ENCODE measurements at regions not wholly inside any gene's neighbourhood (a gene's known extent, or its start where the extent isn't known, plus 50 kb on each side); places are given as distances from the start of the nearest gene placed in this dataset.

- no peak for ATAC-seq
- TF ChIP-seq OSR1 (CRISPR knock-in tag; IDR thresholded peaks at IDR 0.05): no peak
- TF ChIP-seq RARB (CRISPR knock-in tag; IDR thresholded peaks at IDR 0.05): no peak
- TF ChIP-seq ZNF70 (CRISPR knock-in tag; IDR thresholded peaks at IDR 0.05): no peak
- TF ChIP-seq PPARA (CRISPR knock-in tag; IDR thresholded peaks at IDR 0.05; ENCODE audit: borderline replicate concordance): no peak
- TF ChIP-seq SNAI2 (CRISPR knock-in tag; IDR thresholded peaks at IDR 0.05): no peak
- no peak for TF ChIP-seq ZFP30 (CRISPR knock-in tag; IDR thresholded peaks at IDR 0.05)
- TF ChIP-seq, protein P1, sequence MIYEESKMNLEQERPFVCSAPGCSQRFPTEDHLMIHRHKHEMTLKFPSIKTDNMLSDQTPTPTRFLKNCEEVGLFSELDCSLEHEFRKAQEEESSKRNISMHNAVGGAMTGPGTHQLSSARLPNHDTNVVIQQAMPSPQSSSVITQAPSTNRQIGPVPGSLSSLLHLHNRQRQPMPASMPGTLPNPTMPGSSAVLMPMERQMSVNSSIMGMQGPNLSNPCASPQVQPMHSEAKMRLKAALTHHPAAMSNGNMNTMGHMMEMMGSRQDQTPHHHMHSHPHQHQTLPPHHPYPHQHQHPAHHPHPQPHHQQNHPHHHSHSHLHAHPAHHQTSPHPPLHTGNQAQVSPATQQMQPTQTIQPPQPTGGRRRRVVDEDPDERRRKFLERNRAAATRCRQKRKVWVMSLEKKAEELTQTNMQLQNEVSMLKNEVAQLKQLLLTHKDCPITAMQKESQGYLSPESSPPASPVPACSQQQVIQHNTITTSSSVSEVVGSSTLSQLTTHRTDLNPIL (CRISPR knock-in tag; IDR thresholded peaks at IDR 0.05; ENCODE audit: low read depth): no peak
- no peak for TF ChIP-seq TOX (CRISPR knock-in tag; IDR thresholded peaks at IDR 0.05; ENCODE audit: borderline replicate concordance)
- TF ChIP-seq ZNF8 (CRISPR knock-in tag; IDR thresholded peaks at IDR 0.05): no peak
- no peak for TF ChIP-seq TSHZ2 (CRISPR knock-in tag; IDR thresholded peaks at IDR 0.05)
- no peak for TF ChIP-seq CSDC2 (CRISPR knock-in tag; IDR thresholded peaks at IDR 0.05)
- no peak for TF ChIP-seq BACH2 (CRISPR knock-in tag; IDR thresholded peaks at IDR 0.05; ENCODE audit: borderline replicate concordance)
- TF ChIP-seq CSRNP3 (CRISPR knock-in tag; IDR thresholded peaks at IDR 0.05): no peak
- no peak for TF ChIP-seq ESRRG (CRISPR knock-in tag; IDR thresholded peaks at IDR 0.05)
- no peak for TF ChIP-seq ZNF565 (CRISPR knock-in tag; conservative IDR thresholded peaks at IDR 0.05; ENCODE audit: low read depth)
- no peak for TF ChIP-seq ZC3H10 (CRISPR knock-in tag; IDR thresholded peaks at IDR 0.05)
- TF ChIP-seq, protein P2, sequence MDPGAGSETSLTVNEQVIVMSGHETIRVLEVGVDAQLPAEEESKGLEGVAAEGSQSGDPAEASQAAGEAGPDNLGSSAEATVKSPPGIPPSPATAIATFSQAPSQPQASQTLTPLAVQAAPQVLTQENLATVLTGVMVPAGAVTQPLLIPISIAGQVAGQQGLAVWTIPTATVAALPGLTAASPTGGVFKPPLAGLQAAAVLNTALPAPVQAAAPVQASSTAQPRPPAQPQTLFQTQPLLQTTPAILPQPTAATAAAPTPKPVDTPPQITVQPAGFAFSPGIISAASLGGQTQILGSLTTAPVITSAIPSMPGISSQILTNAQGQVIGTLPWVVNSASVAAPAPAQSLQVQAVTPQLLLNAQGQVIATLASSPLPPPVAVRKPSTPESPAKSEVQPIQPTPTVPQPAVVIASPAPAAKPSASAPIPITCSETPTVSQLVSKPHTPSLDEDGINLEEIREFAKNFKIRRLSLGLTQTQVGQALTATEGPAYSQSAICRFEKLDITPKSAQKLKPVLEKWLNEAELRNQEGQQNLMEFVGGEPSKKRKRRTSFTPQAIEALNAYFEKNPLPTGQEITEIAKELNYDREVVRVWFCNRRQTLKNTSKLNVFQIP (CRISPR knock-in tag; IDR thresholded peaks at IDR 0.05; ENCODE audit: borderline replicate concordance, low read depth): no peak
Observed at GRCh38 chr11:122426073-122426472, 229.4 kb upstream of the UBASH3B start.

DNA sequence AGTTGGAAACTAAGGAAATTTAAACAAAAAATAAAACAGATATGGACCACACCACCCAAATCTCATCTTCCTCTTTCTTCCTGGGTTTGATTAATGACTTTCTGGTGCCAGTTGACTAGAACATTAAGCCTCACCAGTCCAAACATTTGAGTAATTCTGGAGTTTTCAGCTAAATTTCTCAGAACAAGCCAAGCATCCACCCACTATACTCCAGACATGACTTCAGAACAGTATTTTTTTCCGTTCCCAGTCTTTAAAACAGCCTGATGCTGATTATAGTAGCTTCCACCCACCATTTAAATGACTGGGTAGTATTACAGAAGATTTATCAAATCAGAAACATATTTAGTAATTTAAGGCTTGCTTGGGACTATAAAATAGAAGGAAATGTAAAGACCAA lies 230.9 kb upstream of the UBASH3B start:
- TF ChIP-seq, protein P2 (CRISPR knock-in tag; IDR thresholded peaks at IDR 0.05; ENCODE audit: borderline replicate concordance, low read depth): no peak
- TF ChIP-seq, protein P1 (CRISPR knock-in tag; IDR thresholded peaks at IDR 0.05; ENCODE audit: low read depth): no peak
- no peak for TF ChIP-seq SNAI2 (CRISPR knock-in tag; IDR thresholded peaks at IDR 0.05)
- TF ChIP-seq ZFP3 (CRISPR knock-in tag; IDR thresholded peaks at IDR 0.05): no peak
- no peak for TF ChIP-seq ARNTL (CRISPR knock-in tag; IDR thresholded peaks at IDR 0.05; ENCODE audit: borderline replicate concordance, low read depth)
- no peak for TF ChIP-seq ISL1 (CRISPR knock-in tag; IDR thresholded peaks at IDR 0.05)
- no peak for TF ChIP-seq ZNF8 (CRISPR knock-in tag; IDR thresholded peaks at IDR 0.05)
- no peak for TF ChIP-seq TOX (CRISPR knock-in tag; IDR thresholded peaks at IDR 0.05; ENCODE audit: borderline replicate concordance)
- no peak for TF ChIP-seq TCF4 (CRISPR knock-in tag; IDR thresholded peaks at IDR 0.05; ENCODE audit: borderline replicate concordance)
- TF ChIP-seq TSHZ2 (CRISPR knock-in tag; IDR thresholded peaks at IDR 0.05): no peak
- TF ChIP-seq ZC3H10 (CRISPR knock-in tag; IDR thresholded peaks at IDR 0.05): no peak
- no peak for TF ChIP-seq PATZ1 (CRISPR knock-in tag; IDR thresholded peaks at IDR 0.05; ENCODE audit: borderline replicate concordance)
- no peak for TF ChIP-seq RARB (CRISPR knock-in tag; IDR thresholded peaks at IDR 0.05)
- no peak for TF ChIP-seq ZNF565 (CRISPR knock-in tag; conservative IDR thresholded peaks at IDR 0.05; ENCODE audit: low read depth)
- TF ChIP-seq ZNF70 (CRISPR knock-in tag; IDR thresholded peaks at IDR 0.05): no peak
- no peak for TF ChIP-seq ESRRG (CRISPR knock-in tag; IDR thresholded peaks at IDR 0.05)
- no peak for TF ChIP-seq CSDC2 (CRISPR knock-in tag; IDR thresholded peaks at IDR 0.05)
- no peak for TF ChIP-seq PPARA (CRISPR knock-in tag; IDR thresholded peaks at IDR 0.05; ENCODE audit: borderline replicate concordance)
- TF ChIP-seq ZFP30 (CRISPR knock-in tag; IDR thresholded peaks at IDR 0.05): no peak
- ATAC-seq: no peak

All from SK-N-SH treated with all-trans-retinoic acid at 6 μM for 48 hours (cell line).